ENCODE measurements at regions not wholly inside any gene's neighbourhood (a gene's known extent, or its start where the extent isn't known, plus 50 kb on each side); places are given as distances from the start of the nearest gene placed in this dataset.

DNA sequence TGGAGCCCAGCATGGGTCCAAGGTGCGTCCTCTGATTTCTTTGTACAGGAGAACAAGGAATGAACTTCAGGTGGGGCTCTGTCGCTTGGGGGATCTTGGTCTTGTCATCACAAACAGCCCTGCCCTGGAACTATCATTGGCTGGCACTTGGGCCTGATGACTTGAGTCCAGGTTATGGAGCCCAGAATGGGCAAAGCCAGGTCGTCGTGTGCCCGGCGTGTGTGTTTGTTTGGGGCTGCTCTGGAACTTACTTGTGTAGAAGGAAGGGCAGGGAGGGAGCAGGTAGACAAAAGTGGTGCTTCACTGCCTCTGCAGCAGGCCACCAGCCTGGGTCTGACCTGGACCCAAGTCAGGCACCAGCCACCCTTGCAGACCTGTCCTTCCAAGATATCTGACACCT, 306.3 kb upstream of the HS6ST1 start:
- TF ChIP-seq, protein P1, sequence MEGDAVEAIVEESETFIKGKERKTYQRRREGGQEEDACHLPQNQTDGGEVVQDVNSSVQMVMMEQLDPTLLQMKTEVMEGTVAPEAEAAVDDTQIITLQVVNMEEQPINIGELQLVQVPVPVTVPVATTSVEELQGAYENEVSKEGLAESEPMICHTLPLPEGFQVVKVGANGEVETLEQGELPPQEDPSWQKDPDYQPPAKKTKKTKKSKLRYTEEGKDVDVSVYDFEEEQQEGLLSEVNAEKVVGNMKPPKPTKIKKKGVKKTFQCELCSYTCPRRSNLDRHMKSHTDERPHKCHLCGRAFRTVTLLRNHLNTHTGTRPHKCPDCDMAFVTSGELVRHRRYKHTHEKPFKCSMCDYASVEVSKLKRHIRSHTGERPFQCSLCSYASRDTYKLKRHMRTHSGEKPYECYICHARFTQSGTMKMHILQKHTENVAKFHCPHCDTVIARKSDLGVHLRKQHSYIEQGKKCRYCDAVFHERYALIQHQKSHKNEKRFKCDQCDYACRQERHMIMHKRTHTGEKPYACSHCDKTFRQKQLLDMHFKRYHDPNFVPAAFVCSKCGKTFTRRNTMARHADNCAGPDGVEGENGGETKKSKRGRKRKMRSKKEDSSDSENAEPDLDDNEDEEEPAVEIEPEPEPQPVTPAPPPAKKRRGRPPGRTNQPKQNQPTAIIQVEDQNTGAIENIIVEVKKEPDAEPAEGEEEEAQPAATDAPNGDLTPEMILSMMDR (IDR thresholded peaks at IDR 0.05; ENCODE audit: low read depth, low read length) = no peak
- no peak for DNase-seq (ENCODE audit: low read depth, low spot score)
- no peak overlapping the region for H3K4me3 ChIP-seq (ENCODE audit: low read depth, low read length)
- in situ Hi-C loops (cut with HindIII; ENCODE audit: low sequenced_read_pairs) = no loop called here

DNA sequence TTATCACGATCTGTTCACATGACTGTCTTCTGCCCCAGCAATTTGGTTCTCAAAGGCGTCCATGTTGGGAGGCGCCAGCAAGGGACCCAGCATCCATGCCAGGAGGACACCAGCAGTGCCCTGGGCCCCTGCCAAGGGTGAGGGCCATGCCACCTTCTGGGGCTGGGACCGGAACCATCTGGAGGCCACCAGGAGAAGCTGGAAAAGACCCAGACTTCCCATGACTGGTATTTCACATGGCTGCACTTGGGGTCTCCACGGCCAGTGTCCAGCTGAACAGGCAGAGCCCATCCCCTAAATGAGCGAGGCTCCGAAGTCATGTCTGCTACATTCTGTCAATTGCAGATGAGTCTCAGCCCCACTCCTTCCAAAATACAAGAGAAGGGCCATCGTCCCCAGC, 306.8 kb upstream of the HS6ST1 start:
- no peak overlapping the region for H3K4me3 ChIP-seq (ENCODE audit: low read depth, low read length)
- TF ChIP-seq, protein P1 (IDR thresholded peaks at IDR 0.05; ENCODE audit: low read depth, low read length) = no peak
- no peak for DNase-seq (ENCODE audit: low read depth, low spot score)
- in situ Hi-C loops (cut with HindIII; ENCODE audit: low sequenced_read_pairs) = no loop called here

DNA sequence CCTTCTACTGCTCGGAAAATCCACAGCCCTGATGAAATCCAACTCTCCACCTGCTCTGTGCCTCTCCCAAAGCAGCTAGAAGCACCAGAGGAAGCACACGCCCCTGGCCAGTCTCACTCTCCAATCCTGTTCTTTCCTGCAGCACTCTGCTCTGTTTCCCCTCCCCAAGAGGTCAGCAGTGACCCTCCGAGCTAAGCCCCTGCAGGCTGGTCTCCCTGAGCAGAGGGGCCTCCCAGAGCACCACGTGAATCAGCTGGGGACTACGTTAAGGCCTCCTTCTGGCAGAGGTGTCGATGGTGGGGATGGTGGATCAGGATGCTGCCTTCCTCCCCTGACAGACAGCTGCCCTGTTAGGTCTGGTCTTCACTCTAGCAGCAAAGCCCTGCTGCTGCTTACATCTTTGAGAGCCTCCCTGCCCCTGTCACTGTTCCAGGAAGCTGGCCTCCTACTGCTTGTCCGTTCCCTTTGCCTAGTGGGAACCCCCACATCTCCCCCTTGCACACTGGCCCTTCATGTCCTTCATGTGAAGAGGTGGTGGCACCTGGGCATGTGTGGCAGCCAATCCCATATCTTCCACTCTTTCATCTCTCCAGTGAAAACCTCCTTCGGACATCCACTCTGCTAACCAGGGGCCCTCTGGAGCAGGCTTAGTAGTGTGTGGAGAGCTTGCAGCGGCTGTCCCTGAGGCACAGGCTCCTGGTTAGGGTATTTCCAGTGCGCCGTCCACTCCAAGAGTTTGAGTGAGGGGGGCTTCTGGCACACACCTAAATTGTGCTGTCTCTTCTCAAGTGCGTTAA, 307.5 kb upstream of the HS6ST1 start:
- TF ChIP-seq, protein P1 (IDR thresholded peaks at IDR 0.05; ENCODE audit: low read depth, low read length) = no peak
- in situ Hi-C loops (cut with HindIII; ENCODE audit: low sequenced_read_pairs) = no loop called here
- no peak overlapping the region for H3K4me3 ChIP-seq (ENCODE audit: low read depth, low read length)
- no peak for DNase-seq (ENCODE audit: low read depth, low spot score)

DNA sequence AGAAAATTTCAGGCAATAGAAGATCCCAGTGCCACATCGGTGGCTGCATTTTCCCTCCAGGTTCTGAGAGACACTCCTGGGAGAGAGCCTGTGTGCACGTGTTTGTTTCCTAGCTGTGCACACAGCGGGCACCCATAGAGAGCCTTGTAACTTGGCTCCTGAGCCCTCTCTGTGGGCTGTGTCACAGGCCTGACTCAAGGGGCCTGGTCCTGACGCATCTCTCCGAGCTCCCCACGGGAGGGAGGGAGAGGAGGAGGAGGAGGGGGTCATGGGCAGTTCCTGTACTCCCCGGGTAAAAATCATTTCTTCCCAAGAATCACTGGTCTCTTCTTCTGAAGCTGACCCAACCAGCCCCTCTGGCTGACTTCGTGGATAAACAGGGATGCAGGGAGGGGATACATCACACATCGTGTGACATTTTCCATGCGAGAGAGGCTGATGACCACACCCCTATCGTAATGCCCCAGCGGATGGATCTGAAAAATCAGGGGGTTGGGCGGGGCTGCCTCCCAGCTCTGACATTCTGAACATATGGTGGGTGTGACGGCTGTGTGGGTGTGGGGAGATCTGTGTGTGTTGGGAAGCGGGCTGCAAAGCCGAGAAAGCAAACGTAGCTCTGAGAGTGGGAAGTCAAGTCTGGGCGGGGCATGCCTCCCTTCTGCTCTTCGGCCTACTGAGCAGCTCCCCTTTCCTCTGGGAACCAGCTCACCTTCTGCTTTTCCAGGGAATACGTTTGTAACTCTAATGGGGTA, 308.3 kb upstream of the HS6ST1 start:
- DNase-seq (ENCODE audit: low read depth, low spot score) = no peak
- H3K4me3 ChIP-seq (ENCODE audit: low read depth, low read length) = no peak overlapping the region
- in situ Hi-C loops (cut with HindIII; ENCODE audit: low sequenced_read_pairs) = no loop called here
- TF ChIP-seq, protein P1 (IDR thresholded peaks at IDR 0.05; ENCODE audit: low read depth, low read length) = no peak

DNA sequence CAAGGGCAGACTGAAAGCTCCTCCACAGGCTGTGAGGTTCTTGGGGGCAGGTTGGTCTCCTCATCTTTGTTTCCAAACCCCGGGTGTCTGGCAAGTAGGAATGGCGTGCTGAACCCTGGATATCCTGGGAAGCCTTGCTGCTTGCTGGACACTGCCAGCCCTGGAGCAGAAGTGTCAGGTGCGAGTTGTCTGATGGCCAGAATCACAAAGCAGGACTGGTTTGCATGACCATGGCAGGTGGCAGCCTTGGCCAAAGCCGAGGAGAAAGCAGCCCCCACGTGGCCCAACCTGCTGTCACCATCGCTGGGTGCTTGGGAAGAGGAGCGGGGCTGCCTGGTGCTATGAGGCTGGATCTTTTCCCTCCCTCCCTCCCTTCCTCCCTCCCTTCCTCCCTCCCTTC, 309.5 kb upstream of the HS6ST1 start:
- TF ChIP-seq, protein P1 (IDR thresholded peaks at IDR 0.05; ENCODE audit: low read depth, low read length) = no peak
- in situ Hi-C loops (cut with HindIII; ENCODE audit: low sequenced_read_pairs) = no loop called here
- H3K4me3 ChIP-seq (ENCODE audit: low read depth, low read length) = no peak overlapping the region

DNA sequence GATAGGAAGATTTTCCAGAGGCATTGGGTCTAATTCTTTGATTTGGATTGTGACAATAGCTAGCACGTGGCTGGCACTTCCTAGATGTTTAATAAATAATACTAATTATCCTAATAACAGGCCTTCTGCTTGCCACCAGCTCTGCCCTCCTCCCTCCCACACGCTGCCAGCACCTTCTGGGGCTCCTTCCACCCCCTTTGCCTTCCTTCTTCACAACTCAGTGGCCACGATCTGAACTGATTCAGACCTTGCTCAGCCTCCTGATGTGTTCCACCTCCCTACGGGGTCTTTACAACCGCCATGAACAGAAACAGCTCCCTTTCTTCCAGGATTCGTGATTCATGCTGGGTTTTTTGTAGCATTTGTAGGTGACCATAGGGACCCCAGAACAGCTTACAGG, 310.3 kb upstream of the HS6ST1 start:
- in situ Hi-C loops (cut with HindIII; ENCODE audit: low sequenced_read_pairs) = no loop called here
- TF ChIP-seq, protein P1 (IDR thresholded peaks at IDR 0.05; ENCODE audit: low read depth, low read length) = no peak
- no peak for DNase-seq (ENCODE audit: low read depth, low spot score)
- no peak overlapping the region for H3K4me3 ChIP-seq (ENCODE audit: low read depth, low read length)

More for the DNA sequence above, 309.5 kb upstream of the HS6ST1 start:
- no peak for DNase-seq (ENCODE audit: low read depth, low spot score)
